HG02759 (cell line): ENCODE measurements at regions not wholly inside any gene's neighbourhood (a gene's known extent, or its start where the extent isn't known, plus 50 kb on each side); places are given as distances from the start of the nearest gene placed in this dataset.

Experiments
- ATAC-seq: cut with Tn5 transposase; IDR thresholded peaks from one replicate; pipeline ENCODE4 v1.9.1; 2021; ENCODE audit warnings: mild to moderate bottlenecking, moderate library complexity; ENCODE audit not compliant: unreplicated experiment

DNA sequence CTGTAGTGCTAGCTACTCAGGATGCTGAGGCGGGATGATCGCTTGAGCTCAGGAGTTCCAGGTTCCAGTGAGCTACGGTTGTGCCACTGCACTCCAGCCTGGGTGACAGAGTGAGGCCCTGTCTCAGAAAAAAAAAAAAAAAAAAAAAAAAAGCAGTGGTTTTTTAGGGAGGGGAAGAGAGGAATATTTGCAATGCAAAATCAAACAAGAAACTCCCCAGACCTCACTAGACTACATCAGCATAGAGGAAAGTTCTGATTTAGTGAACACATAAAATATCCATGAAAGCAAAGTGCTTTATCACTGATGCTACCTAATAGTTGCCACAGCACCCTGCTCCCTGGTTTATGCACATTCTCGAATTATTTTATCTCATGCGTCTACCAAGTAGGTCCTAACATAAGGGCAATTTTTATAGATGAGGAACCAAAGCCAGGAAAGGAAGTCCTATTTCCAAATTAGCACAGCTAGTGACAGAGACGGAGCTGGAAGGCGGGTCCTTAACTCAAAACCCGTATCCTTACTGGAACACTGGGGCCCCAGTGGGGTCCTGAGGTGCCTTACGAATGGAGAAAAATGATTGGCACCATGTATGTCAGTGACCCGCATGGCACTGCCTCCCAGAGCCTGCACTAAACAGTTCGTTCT, 50.7 kb upstream of the GPR157 start:
- ATAC-seq, result no peak

DNA sequence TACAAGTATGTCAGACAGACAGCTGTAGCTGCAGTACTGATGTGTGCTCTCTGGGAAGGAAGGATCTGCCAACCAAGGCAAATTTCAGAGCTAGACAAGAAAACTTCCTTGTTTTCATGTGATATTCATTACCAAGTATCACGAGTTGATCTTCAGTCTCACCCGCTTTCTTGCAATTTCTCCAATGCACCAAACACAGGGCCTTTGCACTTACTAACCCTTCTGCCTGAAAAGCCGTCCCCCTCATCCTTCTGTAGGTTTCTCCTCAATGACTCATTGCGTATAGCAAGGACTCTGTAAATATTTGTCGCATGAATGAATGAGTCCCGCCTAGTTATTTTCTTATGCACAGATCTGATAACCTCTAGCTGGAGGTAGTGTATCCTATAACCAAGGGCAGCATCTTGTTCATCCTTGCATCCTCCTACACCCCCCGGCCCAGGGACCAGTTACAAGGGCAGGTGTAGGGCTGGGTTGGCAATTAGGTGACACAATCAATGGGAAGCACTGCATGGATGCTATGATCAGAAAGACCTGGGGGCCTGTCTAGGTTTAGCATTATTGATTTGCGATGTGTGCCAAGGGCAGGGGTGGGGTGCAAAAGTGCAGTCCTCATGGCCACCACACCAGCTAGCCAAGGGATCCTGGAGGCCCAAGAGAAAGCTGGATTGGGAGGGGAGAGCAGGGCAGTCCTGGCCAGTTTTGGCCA, 51.4 kb upstream of the GPR157 start:
- ATAC-seq, result no peak

DNA sequence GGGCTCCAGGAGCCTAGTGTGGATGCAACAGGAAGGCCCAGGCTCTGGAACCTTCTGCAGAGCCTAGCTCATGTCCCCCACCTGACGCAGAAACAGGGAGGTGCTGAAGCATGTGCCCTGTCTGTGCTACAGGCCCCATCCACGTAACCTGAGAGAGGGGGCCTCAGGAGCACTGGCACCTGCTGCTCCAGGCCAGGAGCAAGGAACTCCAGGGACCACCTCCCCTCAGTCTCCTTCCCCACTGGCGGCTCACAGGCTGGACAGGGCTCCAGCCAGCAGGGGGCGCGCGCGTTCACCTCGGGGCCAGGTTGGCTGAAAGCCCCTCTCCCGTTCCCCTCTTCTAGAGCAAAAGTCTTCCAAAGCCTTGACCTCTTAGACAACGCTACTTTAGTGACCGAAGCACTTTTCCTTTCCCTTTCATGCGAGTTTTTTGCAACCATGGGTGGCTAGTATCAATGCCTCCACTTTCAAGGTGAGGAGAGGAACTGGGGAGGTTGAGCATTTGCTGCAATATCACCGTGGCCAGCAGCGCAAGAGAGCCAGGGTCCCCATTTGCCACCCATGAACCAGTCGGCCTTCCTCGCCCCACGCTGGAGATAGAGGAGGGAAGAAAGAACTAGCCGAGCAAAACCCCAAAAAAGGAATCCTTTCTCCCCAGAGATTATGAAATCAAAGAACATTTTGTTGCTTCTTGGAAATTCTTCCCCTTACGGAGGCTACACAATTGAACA, 52.4 kb upstream of the GPR157 start:
- ATAC-seq, result no peak

- ATAC-seq, result peak; percentile 51
Observed at GRCh38 chr1:9181990-9182783, 52.4 kb upstream of the H6PD start.

- ATAC-seq, result peak; percentile 10
Observed at GRCh38 chr1:9182784-9183257, 51.8 kb upstream of the H6PD start.

GRCh38 chr1:9183441-9183840, 51.1 kb upstream of the H6PD start:
- ATAC-seq, result no peak

- no peak for ATAC-seq
Observed at GRCh38 chr1:9183898-9184297, 50.7 kb upstream of the H6PD start.

DNA sequence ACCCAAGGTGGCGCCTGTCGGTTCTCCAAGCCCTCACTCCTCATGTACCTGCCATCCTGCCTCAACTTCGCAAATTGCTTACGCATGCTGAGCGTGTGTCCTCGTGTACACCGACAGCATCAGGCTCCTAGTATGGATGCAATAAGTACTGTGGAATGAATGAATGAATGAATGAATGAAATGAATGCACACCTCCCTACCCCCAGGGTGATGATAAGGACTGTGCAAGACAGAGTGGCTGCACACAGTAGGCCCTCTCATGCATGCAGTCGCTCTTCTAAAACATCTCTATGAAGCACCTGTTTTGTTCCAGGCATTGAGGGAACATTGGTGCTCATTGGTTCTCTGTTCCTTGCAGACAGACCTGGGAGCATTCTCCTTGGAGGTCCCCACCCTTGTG, 49.8 kb upstream of the H6PD start:
- ATAC-seq, result no peak
